GM10248 (cell line): ENCODE measurements at regions not wholly inside any gene's neighbourhood (a gene's known extent, or its start where the extent isn't known, plus 50 kb on each side); places are given as distances from the start of the nearest gene placed in this dataset.
"Not testable (repeated sequence)": the region's sequence is repeated elsewhere in the genome, so short reads cannot be mapped to it uniquely, and the experiment has no call there.

ENCODE experiments used
- CTCF ChIA-PET: fragments of 300-600 bp; sonication (Branson Sonifier 250); formaldehyde crosslinking; extraction: SDS; loops from one replicate; lab custom pipeline; 2021; ENCODE audit warnings: antibody characterized with exemption; lab: Yijun Ruan, JAX
- POLR2A ChIA-PET: fragments of 350-650 bp; sonication (Branson Sonifier 250); formaldehyde crosslinking; extraction: SDS; loops from one replicate; lab custom pipeline; 2020; ENCODE audit warnings: antibody characterized with exemption; lab: Yijun Ruan, JAX
- DNase-seq: peaks from one replicate; pipeline ENCODE4 v3.0.0; 2012; ENCODE audit errors: extremely low spot score
- TF ChIP-seq, protein P1 (sequence below): IDR thresholded peaks from 2 replicates; pipeline ENCODE4 v1.5.1; 2012; ENCODE audit warnings: mild to moderate bottlenecking, low read depth; ENCODE audit errors: extremely low read depth, missing control alignments, control extremely low read depth

DNA sequence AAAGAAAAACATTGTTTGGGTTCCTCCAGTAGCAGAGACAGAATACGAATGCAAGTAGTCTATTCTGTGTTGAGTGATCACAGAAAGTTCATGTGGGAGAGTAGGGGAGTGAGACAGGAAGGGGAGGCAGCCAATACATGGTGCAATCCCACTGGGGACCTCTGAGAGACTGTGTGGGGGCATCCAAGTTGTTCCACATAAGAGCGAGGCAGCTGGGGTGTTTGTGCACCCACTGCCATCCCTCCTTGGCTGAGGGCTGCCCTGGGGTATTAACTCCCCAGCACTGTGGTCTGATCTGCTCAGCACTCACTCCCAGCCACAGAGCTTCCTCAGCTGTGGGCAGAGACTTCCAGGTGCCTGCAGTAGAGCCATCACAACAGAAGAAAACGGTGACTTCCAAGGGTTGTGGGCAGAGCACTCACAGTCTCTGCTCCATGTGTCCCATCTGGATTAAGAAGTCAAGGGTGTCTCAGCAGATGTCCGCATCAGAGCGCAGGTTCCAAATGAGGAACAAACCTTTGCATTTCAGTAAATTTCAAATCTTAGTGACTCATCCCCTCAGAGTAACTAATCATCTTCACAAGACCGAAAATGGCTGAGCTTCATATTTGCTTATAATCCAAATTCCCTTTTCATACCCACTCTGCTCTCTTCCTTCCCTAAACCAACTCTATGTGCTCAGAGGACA is 101.9 kb upstream of the NAA20 start:
- POLR2A ChIA-PET: interaction anchor here (0.7 kb wide), 1 partner anchor 1491 kb away, joined by 3 read pairs; no protein-coding TSS in a partner anchor
- CTCF ChIA-PET: interaction anchor here (0.9 to 5.8 kb wide), 7 partner anchors 8 to 79 kb away, joined by 3 to 32 read pairs (median 5); no protein-coding TSS in a partner anchor
- peak; percentile 35 for DNase-seq
- TF ChIP-seq, protein P1, sequence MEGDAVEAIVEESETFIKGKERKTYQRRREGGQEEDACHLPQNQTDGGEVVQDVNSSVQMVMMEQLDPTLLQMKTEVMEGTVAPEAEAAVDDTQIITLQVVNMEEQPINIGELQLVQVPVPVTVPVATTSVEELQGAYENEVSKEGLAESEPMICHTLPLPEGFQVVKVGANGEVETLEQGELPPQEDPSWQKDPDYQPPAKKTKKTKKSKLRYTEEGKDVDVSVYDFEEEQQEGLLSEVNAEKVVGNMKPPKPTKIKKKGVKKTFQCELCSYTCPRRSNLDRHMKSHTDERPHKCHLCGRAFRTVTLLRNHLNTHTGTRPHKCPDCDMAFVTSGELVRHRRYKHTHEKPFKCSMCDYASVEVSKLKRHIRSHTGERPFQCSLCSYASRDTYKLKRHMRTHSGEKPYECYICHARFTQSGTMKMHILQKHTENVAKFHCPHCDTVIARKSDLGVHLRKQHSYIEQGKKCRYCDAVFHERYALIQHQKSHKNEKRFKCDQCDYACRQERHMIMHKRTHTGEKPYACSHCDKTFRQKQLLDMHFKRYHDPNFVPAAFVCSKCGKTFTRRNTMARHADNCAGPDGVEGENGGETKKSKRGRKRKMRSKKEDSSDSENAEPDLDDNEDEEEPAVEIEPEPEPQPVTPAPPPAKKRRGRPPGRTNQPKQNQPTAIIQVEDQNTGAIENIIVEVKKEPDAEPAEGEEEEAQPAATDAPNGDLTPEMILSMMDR: no peak

- ChIA-PET CTCF (interaction anchor here (1.2 to 5.8 kb wide), 6 partner anchors 10 to 77 kb away, joined by 3 to 32 read pairs (median 6); no protein-coding TSS in a partner anchor), POLR2A (interaction anchor here (0.6 to 1.1 kb wide), 2 partner anchors 18 to 106 kb away, joined by 5 to 6 read pairs; no protein-coding TSS in a partner anchor)
- DNase-seq: no peak
- TF ChIP-seq, protein P1: no peak
Measured at GRCh38 chr20:19916531-19917485, 100.4 kb upstream of the NAA20 start.

DNA sequence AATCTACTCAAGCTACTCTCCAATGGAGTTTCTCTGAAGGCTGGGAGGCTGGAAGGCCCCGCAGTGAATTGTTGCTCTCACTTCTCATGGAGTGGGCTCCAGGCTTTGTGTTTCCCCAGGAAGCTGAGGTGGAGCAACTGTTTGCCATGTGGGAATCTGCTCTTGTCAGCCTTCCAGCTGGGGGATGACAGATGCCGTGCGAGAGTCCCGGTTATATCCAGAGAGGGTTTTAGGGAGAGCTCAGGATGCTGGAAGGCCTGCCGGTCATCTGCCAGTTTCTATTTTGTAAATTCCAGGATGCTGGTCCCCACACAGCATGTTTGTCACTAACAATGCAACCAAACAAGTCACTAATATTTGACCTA is 98.2 kb upstream of the NAA20 start:
- TF ChIP-seq, protein P1: no peak
- DNase-seq: no peak
- POLR2A ChIA-PET: no interaction called here
- CTCF ChIA-PET: interaction anchor here (0.7 to 5.8 kb wide), 7 partner anchors 11 to 98 kb away, joined by 3 to 32 read pairs (median 3); partner anchors contain the start of gene NAA20

- TF ChIP-seq, protein P1: no peak
- DNase-seq: no peak
- ChIA-PET POLR2A (no interaction called here), CTCF (interaction anchor here (1.9 kb wide), 1 partner anchor 17 kb away, joined by 7 read pairs; no protein-coding TSS in a partner anchor)
Measured at GRCh38 chr20:19920381-19921138, 96.6 kb upstream of the NAA20 start.

GRCh38 chr20:19921284-19921793 is 95.8 kb upstream of the NAA20 start:
- ChIA-PET CTCF (interaction anchor here (1.9 kb wide), 1 partner anchor 17 kb away, joined by 7 read pairs; no protein-coding TSS in a partner anchor), POLR2A (interaction anchor here (0.5 to 0.6 kb wide), 2 partner anchors 14 to 207 kb away, joined by 3 to 6 read pairs; no protein-coding TSS in a partner anchor)
- DNase-seq: no peak
- TF ChIP-seq, protein P1: no peak

DNA sequence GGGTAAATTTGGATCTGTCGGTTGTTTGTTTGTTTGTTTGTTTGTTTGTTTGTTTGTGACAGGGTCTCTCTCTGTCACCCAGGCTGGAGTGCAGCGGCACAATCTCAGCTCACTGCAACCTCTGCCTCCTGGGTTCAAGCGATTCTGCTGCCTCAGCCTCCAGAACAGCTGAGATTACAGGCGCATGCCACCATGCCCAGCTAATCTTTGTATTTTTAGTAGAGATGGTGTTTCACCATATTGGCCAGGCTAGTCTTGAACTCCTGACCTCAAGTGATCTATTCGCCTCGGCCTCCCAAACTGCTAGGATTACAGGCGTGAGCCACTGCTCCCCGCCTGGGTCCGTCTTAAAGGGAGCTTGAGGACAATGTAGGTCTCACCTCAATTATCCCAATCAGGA is 95.3 kb upstream of the NAA20 start:
- not testable (repeated sequence) for DNase-seq
- ChIA-PET CTCF (interaction anchor here (1.9 kb wide), 1 partner anchor 16 kb away, joined by 7 read pairs; no protein-coding TSS in a partner anchor), POLR2A (interaction anchor here (0.5 to 0.6 kb wide), 2 partner anchors 13 to 207 kb away, joined by 3 to 6 read pairs; no protein-coding TSS in a partner anchor)
